Fibroblast of villous mesenchyme (primary cell): ENCODE measurements at regions not wholly inside any gene's neighbourhood (a gene's known extent, or its start where the extent isn't known, plus 50 kb on each side); places are given as distances from the start of the nearest gene placed in this dataset.

Experiments used
- DNase-seq: peaks from one replicate; pipeline ENCODE4 v3.0.0-alpha.2; 2010; ENCODE audit warnings: low read depth
- H3K4me3 ChIP-seq: 2 replicates; pipeline ENCODE4 v1.5.1; 2011; ENCODE audit warnings: low read depth, mild to moderate bottlenecking, low read length
- TF ChIP-seq, protein P1 (sequence below): IDR thresholded peaks from 2 replicates; pipeline ENCODE4 v1.5.1; 2012; ENCODE audit warnings: low read depth, mild to moderate bottlenecking, low read length; ENCODE audit not compliant: insufficient read depth

DNA sequence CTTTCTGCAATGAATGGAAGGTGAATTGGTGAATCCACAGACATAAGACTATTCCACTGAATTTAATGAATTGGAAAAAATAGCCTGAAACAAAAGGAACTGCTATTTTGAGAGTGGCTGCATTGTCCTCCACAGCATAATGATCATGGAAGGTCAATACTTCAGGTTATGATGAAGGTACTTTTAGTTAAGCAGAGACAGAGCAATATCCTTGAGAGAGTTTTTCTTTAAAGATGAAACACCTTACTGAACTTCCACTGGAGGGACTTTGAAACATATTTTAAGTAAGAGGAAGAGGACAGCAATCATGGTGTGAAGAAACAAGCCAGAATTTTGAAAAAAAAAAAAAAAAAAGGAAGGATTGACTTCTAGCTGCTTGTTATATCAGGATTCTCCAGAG lies 68.8 kb upstream of the DPP10 start:
- no peak overlapping the region for H3K4me3 ChIP-seq
- DNase-seq, result no peak
- TF ChIP-seq, protein P1, sequence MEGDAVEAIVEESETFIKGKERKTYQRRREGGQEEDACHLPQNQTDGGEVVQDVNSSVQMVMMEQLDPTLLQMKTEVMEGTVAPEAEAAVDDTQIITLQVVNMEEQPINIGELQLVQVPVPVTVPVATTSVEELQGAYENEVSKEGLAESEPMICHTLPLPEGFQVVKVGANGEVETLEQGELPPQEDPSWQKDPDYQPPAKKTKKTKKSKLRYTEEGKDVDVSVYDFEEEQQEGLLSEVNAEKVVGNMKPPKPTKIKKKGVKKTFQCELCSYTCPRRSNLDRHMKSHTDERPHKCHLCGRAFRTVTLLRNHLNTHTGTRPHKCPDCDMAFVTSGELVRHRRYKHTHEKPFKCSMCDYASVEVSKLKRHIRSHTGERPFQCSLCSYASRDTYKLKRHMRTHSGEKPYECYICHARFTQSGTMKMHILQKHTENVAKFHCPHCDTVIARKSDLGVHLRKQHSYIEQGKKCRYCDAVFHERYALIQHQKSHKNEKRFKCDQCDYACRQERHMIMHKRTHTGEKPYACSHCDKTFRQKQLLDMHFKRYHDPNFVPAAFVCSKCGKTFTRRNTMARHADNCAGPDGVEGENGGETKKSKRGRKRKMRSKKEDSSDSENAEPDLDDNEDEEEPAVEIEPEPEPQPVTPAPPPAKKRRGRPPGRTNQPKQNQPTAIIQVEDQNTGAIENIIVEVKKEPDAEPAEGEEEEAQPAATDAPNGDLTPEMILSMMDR, result no peak

DNA sequence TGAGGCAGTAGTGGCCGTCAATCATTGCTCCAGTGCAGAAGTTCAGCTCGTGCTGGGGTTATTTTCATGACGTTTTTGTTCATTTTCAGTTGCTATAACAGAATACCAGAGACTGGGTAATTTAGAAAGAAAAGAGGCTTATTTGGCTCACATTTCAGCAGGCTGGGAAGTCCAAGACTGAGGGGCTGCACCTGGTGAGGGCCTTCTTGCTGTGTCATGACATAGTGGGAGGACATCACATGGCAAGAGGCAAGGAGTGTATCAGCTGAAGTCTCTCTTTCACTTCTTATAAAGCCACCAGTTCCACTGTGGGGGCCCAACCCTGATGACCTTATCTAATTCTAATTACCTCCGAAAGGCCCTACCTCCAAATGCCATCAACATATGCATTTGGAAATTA lies 58.0 kb upstream of the DPP10 start:
- no peak overlapping the region for H3K4me3 ChIP-seq
- TF ChIP-seq, protein P1, result no peak
- DNase-seq, result no peak

DNA sequence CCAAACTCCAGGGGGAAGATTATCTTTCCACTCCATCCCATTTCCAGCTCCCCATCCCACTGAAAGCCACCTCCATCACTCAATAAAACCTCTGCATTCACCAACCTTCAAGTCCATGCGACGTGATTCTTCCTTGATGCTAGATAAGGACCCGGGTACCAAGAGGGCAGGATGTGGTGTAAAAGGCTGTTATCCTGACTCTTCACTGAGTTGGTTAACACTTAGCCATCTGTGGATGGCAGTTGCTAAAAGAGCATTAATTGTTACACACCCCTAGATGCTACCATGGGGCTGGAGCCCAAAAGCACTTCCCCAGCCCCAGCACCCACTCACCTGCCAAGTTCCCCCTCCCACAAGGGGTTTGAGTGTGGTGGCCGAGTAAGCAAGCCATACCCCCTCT lies 53.4 kb upstream of the DPP10 start:
- no peak for DNase-seq
- TF ChIP-seq, protein P1, result no peak
- H3K4me3 ChIP-seq, result no peak overlapping the region
